Pancreas (tissue), 10 donors: ENCODE measurements at regions not wholly inside any gene's neighbourhood (a gene's known extent, or its start where the extent isn't known, plus 50 kb on each side); places are given as distances from the start of the nearest gene placed in this dataset.

Source experiments
- ATAC-seq, 4 donors: fragments of 200-7000 bp; cut with Tn5 transposase; one replicate each; pipeline versions ENCODE4 v1.8.0 to v1.9.1; 2020; ENCODE audit warnings: mild to moderate bottlenecking in 4 of 4, moderate library complexity in 4 of 4
- DNase-seq, 6 donors: peaks; one replicate each; pipeline ENCODE4 v3.0.0-alpha.2; 2020
- FAIRE-seq: peaks from 2 replicates; lab custom pipeline; 2012; peaks lifted over from hg19 to GRCh38; lab: Jason Lieb, UNC
- H3K27ac ChIP-seq, 4 donors: fragments of 200-600 bp; sonication (generic); 1 replicate in 3 of 4; 2 replicates in 1 of 4; pipeline versions ENCODE4 v1.5.0 to v1.8.0; 2020
- H3K27me3 ChIP-seq, 4 donors: fragments of 200-600 bp; one replicate each; pipeline ENCODE4 v1.8.0; 2021
- H3K36me3 ChIP-seq, 3 donors: fragments of 200-600 bp; sonication (generic) in 1 of 3; one replicate each; pipeline versions ENCODE4 v1.5.0 to v1.8.0; 2020 to 2021
- H3K4me1 ChIP-seq, 3 donors: fragments of 200-600 bp; one replicate each; pipeline ENCODE4 v1.8.0; 2021
- H3K4me3 ChIP-seq, 4 donors: fragments of 200-600 bp; sonication (generic) in 2 of 4; one replicate each; pipeline versions ENCODE4 v1.5.0 to v1.8.0; 2020 to 2021
- H3K9me3 ChIP-seq, 4 donors: fragments of 200-600 bp; one replicate each; pipeline ENCODE4 v1.8.0; 2021
- WGBS, 2 donors: extraction: QIAGEN DNeasy Blood & Tissue Kit; methylation state at CpG; one replicate each; pipeline ENCODE4 v1.1.7; 2013; 5-methylcytosine and 5-hydroxymethylcytosine counted together
- intact Hi-C, 3 donors: fragments of 100-400 bp; cut with DNase I; formaldehyde crosslinking; loops; one replicate each; pipeline versions ENCODE4 v1.11.1 to v1.14.2; 2022
- TF ChIP-seq, protein P1 (sequence below), 4 donors: fragments of 200-600 bp; sonication (generic) in 3 of 4; IDR thresholded peaks; one replicate each; pipeline versions ENCODE4 v1.5.0 to v1.8.0; 2021; ENCODE audit warnings: antibody characterized with exemption in 4 of 4
- donor health status: healthy with polysubstance abuse.
- donor health status: DM: no; HTN: no; CAD: no; lungs with moderate emphysema.
- donor health status: DM: no; HTN: no; CAD: no.
- donor health status: control.
- donor health status: control.
- donor health status: Bipolar disorder and iron deficiency.
- donor health status: DM: yes; HTN: yes; CAD: no.
- donor health status: DM: no; HTN: no; CAD: no.
- donor health status: DM: no; HTN: no; CAD: no.
- donor health status: DM: yes; HTN: yes; CAD: no.

DNA sequence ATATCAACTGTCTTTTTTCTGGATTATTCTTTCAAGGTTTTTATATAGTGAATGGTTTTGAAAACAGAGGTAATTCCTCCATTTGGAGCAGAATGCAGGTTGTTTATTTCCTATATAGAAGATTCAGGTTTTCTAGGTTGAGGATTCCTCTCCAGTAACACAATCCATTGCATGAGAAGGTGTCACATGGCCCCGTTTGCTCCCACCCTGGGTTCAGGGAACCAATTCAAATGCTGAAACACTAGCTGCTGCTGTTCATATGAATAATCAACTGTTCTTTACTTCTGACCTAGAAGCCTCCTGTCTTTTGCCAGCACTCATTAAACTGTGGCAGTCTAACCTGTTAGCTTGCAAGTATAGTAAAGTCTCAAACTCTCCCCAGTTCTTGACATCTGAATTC, 1316.9 kb upstream of the TENM3 start:
- intact Hi-C loops, result no loop called here
- Histone ChIP-seq H3K4me1 (no peaks in the 10 kb centered on the region), H3K4me3 (no peak overlapping the region), H3K36me3 (no peaks in the 10 kb centered on the region), H3K27ac (no peak overlapping the region), H3K27me3 (no peaks in the 10 kb centered on the region), H3K9me3 (no peaks in the 10 kb centered on the region)
- FAIRE-seq (no peak), DNase-seq (no peak), ATAC-seq (no peak)
- TF ChIP-seq, protein P1, sequence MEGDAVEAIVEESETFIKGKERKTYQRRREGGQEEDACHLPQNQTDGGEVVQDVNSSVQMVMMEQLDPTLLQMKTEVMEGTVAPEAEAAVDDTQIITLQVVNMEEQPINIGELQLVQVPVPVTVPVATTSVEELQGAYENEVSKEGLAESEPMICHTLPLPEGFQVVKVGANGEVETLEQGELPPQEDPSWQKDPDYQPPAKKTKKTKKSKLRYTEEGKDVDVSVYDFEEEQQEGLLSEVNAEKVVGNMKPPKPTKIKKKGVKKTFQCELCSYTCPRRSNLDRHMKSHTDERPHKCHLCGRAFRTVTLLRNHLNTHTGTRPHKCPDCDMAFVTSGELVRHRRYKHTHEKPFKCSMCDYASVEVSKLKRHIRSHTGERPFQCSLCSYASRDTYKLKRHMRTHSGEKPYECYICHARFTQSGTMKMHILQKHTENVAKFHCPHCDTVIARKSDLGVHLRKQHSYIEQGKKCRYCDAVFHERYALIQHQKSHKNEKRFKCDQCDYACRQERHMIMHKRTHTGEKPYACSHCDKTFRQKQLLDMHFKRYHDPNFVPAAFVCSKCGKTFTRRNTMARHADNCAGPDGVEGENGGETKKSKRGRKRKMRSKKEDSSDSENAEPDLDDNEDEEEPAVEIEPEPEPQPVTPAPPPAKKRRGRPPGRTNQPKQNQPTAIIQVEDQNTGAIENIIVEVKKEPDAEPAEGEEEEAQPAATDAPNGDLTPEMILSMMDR (IDR thresholded peaks at IDR 0.05), result no peak
- 20 to 22% methylated on average over 1 of the region's 1 CpG for WGBS, 2 donors

DNA sequence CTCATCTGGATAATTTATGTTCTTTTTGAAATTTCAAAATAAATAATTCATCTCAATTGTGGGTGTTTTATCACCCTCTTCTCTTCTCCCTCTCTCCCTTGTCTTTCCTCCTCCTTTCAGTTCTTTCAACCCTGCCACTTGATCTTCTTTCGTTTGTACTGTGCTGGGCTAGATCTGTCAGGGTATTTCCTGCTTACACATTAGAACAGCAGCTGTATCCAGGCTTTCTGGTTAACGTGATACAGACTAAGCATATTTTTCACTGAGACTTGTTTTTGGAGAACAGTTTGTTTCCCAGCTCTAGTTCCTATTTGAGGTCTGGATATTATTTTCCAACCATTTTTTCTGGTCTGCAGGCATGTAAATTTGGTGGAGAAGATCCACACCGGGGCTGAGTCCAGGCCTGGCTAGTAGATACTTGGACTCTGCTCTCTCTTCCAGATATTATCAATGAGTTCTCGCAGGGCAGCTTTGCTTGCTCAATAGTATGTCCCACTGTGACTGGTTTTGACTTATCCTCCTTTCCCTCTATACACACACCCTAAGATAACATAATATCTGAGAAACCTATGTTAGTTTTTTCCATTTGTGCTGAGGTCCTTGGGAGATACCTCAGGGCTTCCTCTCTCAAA, 1310.7 kb upstream of the TENM3 start:
- no peak for FAIRE-seq
- intact Hi-C loops, result no loop called here

DNA sequence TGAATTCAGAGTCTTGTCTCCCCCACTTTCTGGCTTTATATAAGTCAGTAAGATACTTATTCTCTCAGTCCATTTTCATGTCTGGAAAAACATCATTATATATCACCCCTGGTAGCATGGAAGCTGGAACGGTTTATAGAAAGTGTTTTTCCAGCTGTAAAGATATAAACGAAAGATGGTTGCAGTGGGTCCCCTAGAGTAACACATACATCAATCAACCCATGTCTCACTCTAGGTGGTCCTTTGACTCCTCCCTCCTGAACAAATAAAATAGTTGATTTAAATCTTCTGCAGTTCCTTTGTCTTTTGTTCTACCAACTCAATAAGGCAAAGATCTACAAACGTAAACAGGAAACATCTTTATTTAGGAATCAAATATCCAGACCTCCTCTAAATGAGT, 1306.1 kb upstream of the TENM3 start:
- H3K27ac ChIP-seq, result no peak overlapping the region
- no peaks in the 10 kb centered on the region for H3K36me3 ChIP-seq
- H3K4me1 ChIP-seq, result no peaks in the 10 kb centered on the region
- intact Hi-C loops, result no loop called here
- DNase-seq (no peak), ATAC-seq (no peak), FAIRE-seq (no peak)
- H3K4me3 ChIP-seq, result no peak overlapping the region
- WGBS, 2 donors, result 51 to 62% methylated on average over 3 of the region's 3 CpGs
- TF ChIP-seq, protein P1 (IDR thresholded peaks at IDR 0.05), result no peak
- no peaks in the 10 kb centered on the region for H3K9me3 ChIP-seq
- no peaks in the 10 kb centered on the region for H3K27me3 ChIP-seq

More for the DNA sequence above, 1310.7 kb upstream of the TENM3 start:
- ATAC-seq (no peak), DNase-seq (no peak)
- TF ChIP-seq, protein P1 (IDR thresholded peaks at IDR 0.05), result no peak
- H3K9me3 ChIP-seq, result no peaks in the 10 kb centered on the region
- no peaks in the 10 kb centered on the region for H3K36me3 ChIP-seq
- no peak overlapping the region for H3K27ac ChIP-seq
- no peaks in the 10 kb centered on the region for H3K4me1 ChIP-seq
- no peaks in the 10 kb centered on the region for H3K27me3 ChIP-seq
- WGBS, 2 donors, result 14 to 21% methylated on average over 4 of the region's 4 CpGs
- no peak overlapping the region for H3K4me3 ChIP-seq

DNA sequence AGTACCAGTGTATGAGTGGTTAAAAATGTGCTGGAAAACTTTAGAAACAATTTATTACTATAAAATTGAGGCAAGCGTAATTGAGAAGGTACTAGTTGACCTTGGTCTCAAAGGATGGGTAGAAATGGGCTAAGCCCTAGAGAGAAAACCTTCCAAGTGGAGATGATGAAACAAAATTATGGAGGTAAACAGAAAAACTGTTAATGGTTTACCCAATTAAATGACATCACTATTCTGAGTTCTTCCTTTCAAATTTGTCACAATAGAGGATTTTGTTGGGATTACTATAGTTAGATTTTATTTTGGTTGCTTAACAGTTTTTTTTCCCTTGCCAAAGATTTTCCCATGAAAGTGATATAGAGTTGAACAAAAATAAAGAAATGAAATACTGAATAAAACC, 1302.5 kb upstream of the TENM3 start:
- Histone ChIP-seq H3K9me3 (no peaks in the 10 kb centered on the region), H3K4me3 (no peak overlapping the region), H3K4me1 (no peaks in the 10 kb centered on the region), H3K27me3 (no peaks in the 10 kb centered on the region), H3K27ac (no peak overlapping the region), H3K36me3 (no peaks in the 10 kb centered on the region)
- 51 to 71% methylated on average over 1 of the region's 1 CpG for WGBS, 2 donors
- no peak for ATAC-seq
- TF ChIP-seq, protein P1 (IDR thresholded peaks at IDR 0.05), result no peak
- intact Hi-C loops, result no loop called here
- no peak for DNase-seq
- no peak for FAIRE-seq

DNA sequence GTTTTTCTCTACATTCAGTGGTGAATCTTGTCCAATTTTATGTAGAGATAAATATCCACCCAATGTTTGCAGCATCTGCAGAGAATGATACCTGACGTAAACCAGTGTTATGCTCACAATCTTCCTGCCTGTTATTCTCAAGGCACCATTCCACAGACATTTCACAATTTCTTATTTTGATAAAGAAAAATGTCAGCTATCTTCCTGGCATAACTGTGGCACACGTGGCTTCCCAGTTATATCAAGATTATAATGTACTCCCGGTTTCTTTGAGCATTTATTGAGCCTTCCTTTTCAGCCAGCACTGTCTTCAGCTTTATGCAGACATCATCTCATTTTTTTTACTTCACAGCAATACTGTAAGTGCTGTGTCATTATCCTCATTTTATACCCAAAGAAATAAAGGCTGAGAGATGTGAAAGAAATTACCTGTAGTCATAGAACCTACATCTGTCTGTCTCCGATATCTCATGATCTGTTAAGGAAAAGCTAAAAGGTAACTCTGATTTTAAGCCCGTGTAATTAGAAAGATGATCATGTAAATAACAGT, 1300.8 kb upstream of the TENM3 start:
- Histone ChIP-seq H3K4me1 (no peaks in the 10 kb centered on the region), H3K27me3 (no peaks in the 10 kb centered on the region), H3K9me3 (no peaks in the 10 kb centered on the region), H3K4me3 (no peak overlapping the region), H3K36me3 (no peaks in the 10 kb centered on the region), H3K27ac (no peak overlapping the region)
- FAIRE-seq (no peak), DNase-seq (no peak), ATAC-seq (no peak)
- TF ChIP-seq, protein P1 (IDR thresholded peaks at IDR 0.05), result no peak
- 62 to 65% methylated on average over 5 of the region's 5 CpGs for WGBS, 2 donors
- intact Hi-C loops, result no loop called here
